GM12878 (cell line): ENCODE measurements at regions not wholly inside any gene's neighbourhood (a gene's known extent, or its start where the extent isn't known, plus 50 kb on each side); places are given as distances from the start of the nearest gene placed in this dataset.

ENCODE experiments used
- CTCF ChIP-seq, 3 experiments: IDR thresholded peaks in 2 of 3; conservative IDR thresholded peaks in 1 of 3; 2 replicates each; pipeline ENCODE4 v1.5.1; 2011; ENCODE audit warnings: low read depth in 3 of 3, low read length in 3 of 3, mild to moderate bottlenecking in 3 of 3, control low read depth in 2 of 3, moderate library complexity in 2 of 3, inconsistent platforms in 1 of 3, mixed read lengths in 1 of 3; ENCODE audit not compliant: control insufficient read depth in 2 of 3, insufficient read depth in 1 of 3; ENCODE audit errors: extremely low read depth in 1 of 3
- MTA2 ChIP-seq: fragments of 450-650 bp; IDR thresholded peaks from 2 replicates; pipeline ENCODE4 v1.6.1; 2016; ENCODE audit warnings: low read depth, mild to moderate bottlenecking, moderate library complexity
- MYC ChIP-seq: IDR thresholded peaks from 2 replicates; pipeline ENCODE4 v1.6.1; 2011; ENCODE audit warnings: mild to moderate bottlenecking, low read length, moderate library complexity, inconsistent platforms; ENCODE audit not compliant: insufficient read depth, insufficient replicate concordance, insufficient read length, severe bottlenecking
- POU2F2 ChIP-seq: IDR thresholded peaks from 3 replicates; pipeline ENCODE4 v1.6.1; 2011; ENCODE audit warnings: low read depth, mild to moderate bottlenecking, low read length, borderline replicate concordance
- ZBED1 ChIP-seq: IDR thresholded peaks from 2 replicates; pipeline ENCODE4 v1.6.1; 2016; ENCODE audit warnings: borderline replicate concordance

GRCh38 chr2:104545055-104545454 lies 308.9 kb upstream of the POU3F3 start:
- TF ChIP-seq MYC: no peak
- TF ChIP-seq POU2F2: no peak
- no peak for TF ChIP-seq MTA2
- no peak for TF ChIP-seq CTCF (IDR thresholded peaks at IDR 0.05 in 2 of 3, conservative IDR thresholded peaks at IDR 0.05 in 1 of 3; ENCODE audit: control insufficient read depth in 2 of 3, extremely low read depth in 1 of 3, insufficient read depth in 1 of 3, low read depth in 3 of 3, low read length in 3 of 3)
- no peak for TF ChIP-seq ZBED1
